ENCODE measurements at regions not wholly inside any gene's neighbourhood (a gene's known extent, or its start where the extent isn't known, plus 50 kb on each side); places are given as distances from the start of the nearest gene placed in this dataset.

DNA sequence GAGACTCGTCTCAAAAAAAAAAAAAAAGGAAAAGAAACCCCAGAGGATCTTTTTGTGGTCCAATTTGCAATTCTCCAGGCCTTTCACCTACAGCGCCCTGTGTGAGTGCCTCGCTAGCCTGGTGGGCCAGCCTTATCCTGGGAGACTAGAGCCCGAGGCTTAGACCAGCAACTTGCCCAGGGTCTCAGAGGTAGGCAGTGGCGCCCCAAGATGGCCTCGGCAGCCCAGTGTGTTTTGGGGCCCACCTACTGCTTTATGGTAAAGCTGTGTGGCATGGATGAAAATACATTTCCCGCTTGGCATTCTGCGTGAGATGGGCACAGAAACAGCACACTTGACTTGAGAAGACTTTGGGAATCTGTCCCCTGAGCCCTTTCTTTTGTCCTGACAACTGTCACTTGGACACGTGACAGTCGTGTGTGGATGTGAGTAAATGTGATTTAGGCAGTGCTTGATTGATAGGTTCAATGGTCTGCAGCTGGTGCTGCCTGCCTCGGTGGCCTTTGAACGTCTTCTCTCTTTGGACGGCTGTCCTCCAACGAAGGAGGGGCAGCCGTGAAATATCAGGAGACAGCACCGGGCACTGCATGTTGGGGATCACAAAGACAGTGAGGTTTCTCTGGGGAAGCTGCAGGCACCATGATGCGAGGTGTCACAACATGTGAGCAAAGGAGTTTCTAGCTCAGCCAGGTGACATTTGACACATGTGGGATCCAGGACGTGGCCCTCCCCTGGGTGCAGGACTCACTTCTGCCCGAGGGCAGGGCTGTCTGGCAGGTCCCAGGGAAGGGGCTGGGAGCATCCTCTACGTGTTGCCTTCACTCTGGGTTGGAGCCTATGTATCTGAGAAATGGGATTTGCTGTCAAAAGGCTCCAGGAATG lies 209.5 kb upstream of the TWIST2 start:
- DNase-seq: no peak

DNA sequence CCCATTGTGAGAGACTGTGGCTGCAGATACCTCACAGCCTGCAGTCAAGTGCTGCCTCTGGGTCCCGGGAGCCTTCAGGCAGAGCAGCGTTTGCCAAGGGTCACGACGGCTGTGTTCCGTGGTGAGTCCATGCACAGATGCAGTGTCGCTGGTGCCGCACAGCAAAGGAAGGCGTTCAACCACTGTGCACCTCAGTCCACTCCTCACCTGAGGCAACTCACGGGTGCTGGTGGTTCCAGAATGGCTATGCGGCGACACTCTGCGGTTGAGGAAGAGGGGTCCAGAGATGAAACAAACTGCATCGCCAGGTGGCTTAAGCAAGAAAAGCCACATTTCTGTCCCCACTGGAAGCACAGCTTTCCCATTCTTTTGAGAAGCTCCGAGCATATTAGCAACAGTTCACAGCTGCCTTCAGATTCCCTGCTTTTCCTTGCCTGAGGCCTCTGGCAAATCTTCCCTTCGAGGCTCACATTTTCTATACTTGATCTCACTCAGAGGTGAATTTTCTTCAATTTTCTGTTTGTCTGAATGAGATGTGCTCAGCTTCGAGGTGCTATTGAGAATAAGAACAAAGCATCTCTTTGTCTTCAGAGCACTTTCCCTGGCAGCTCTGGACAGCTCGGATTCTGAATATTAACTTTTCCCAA lies 208.8 kb upstream of the TWIST2 start:
- no peak for DNase-seq

DNA sequence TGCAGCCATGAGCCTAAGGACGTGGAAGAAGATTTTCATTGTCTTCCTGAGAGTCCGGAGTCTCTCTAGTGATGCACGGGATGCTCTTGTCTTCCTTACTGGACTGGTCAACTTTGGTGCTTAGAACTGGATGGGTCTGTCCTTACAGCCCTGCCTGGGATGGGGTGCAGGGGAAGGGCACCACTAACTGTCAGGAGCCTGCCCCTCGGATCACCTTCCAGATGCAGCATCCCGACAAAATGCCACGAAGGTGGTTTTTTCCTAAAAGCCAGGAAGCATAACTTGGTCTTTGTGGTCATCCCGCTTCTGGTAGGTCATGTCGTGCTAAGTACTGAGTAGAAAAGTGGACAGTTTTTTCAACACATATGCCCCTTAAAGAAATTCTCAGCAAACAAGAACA lies 207.4 kb upstream of the TWIST2 start:
- DNase-seq: no peak

DNA sequence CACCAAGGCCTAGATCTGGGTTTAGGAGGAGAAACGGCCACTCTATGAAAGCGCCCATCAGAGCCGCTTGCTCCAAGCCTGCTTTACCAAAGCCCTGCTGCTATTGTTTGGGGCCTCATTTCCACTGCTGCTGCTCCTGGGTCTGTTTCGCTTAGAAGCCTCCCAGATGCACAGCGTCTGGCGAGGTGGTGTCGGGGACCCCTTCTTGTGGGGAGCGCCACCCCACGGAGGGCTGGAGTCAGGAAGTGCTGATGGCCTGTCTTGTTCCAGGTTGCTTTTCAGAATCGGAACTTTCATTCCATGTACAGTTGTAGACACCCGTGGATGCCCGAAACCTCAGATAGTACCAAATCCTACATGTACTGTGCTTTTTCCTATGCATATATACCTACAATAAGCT lies 204.9 kb upstream of the TWIST2 start:
- DNase-seq: no peak

DNA sequence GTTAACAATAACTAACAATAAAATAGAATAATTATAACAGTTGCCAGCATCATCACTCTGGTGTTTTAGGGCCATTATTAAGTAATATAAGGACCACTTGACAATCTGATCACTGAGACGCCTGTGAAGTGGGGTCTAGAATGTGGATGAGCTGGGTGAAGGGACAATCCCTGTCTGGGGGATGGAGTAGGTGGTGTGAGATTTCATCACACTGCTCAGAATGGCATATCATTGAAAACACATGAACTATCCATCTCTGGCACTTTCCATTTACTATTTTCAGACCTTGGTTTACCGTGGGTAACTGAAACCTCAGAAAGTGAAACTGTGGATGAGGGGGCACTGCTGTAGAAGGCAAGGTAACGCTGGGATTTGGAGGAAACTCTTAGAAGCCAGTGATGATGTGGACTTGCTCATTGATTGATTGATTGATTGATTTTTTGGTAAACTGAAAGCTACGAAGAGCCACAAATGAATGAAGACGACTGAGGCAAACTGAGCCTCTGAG lies 204.4 kb upstream of the TWIST2 start:
- DNase-seq: no peak

DNA sequence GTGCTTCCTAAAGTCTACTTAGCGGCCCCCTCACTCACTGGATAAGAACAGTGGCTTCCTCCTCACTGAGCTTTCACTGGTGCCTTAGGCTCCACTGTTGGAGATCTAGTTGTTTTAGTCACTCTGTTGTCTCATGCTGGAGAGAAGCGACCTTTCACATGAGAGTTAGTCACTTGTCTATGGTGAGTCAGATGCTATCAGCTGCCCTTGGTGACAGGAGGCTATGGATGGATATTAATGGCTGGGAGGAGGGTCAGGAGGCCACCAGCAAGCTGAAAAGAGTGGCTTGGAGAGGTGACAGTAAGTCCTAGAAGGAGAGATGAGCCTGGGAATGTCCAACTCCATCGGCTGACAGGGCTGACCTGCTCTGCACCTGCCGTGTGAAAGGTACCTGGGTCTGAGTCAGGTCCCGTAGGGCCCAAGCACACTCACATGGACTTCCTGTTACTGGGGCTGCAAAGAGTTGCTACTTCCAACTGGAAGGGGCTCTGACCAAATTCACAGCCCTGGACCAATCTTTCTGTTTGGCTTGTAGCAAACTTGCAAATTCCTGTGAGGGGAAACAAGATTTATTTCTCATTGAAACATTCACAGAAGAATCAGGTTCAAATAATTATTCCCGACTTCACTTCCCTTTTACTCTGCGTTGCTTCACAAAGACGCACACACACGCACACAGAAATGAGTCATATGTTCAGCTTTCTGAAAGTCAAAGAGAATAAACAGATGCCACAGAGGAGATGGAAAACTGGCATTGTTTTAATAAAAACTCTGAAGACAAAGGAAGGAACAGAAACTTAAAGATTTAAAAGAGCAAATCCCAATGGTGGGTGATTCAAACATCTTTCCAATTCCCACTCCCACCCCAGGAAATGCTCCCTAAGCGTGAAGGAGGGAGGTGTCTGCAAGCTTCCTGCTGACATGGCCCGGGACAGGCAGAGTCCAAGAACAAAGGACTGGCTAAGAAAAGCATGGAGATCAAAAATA lies 203.5 kb upstream of the TWIST2 start:
- DNase-seq: no peak

DNA sequence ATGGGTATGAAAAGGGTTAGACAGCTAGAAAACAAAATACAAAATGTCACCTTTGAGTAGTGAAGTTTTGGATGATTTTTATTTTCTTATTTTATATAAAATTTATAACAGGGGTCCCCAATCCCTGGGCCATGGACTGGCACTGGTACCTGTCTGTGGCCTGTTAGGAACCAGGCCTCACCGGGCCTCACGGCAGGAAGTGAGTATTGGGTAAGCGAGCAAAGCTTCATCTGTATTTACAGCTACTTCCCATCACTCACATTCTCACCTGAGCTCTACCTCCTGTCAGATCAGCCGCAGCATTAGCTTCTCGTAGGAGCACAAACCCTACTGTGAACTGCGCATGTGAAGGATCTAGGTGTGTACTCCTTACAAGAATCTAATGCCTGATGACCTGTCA lies 202.8 kb upstream of the TWIST2 start:
- DNase-seq: no peak

DNA sequence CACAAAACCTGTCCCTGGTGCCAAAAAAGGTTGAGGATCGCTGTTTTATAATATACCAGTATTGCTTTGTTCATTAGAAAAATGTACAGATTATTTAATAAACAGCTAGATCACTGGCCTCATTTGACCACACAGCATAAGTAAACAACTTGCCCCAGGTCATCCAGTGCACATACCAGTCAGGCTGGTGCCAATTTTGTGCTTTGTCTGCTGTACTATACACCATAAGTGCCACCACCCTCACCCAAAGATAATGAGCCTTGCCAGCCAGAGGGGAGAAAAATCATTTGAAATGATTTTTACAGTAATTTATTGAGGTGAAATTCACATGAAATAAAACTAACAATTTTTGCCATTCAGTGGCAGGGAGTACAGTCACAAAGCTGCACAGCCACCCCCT lies 202.2 kb upstream of the TWIST2 start:
- DNase-seq: no peak

DNA sequence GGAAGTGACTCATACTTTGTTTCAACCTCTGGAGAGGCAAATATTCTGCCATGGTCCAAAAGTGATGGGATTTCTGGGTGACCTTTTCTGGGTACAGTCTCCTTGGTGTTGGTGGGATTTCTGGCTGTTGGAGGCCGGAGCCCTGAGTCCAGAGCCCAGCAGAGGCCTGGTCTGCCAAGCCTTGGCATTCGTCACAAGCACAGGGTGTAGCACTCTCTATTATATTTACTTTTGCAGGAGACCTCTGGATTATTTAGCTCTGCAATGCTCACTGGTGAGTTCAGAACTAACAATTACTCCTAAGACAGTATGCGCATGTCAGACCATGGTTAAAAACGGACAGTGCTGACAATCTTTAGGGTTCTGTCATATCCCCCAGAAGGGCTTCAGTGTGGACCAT lies 201.6 kb upstream of the TWIST2 start:
- DNase-seq: no peak

DNA sequence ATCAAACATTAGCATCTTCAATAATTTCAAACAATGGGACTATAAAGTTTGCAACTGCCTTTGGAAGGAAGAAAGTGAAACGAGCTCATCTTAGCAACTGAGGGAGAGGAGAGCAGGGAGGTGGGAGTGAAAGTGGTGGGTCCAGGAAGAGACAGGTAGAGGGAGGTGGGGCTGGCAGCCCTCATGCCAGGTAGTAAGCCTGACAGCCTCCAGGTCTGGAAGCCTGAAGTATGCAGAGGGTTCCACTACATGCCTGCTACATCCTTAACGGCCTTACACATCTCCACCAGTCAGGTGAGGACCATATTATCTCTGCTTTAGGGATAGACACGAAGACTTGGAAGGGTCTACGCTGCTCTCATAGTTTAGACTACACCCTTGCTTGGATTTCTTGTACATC lies 201.1 kb upstream of the TWIST2 start:
- DNase-seq: no peak

DNA sequence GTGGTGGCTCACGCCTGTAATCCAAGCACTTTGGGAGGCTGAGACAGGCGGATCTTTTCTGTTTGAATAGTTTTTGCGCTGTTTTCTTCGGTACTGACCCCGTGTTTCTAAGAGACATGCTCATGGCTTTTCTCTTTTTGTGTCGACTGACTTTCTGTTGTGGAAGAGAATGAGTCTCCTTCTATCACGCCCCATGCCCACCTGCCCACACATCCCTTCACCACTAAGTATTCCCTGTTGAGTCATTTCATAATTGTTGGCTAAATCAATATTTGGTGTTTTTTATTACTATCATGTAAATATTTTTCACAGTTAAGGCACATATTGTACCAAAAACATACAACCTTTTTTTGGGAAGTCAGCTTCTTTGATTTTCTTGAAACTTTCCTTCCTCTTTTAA lies 198.8 kb upstream of the TWIST2 start:
- DNase-seq: no peak

DNA sequence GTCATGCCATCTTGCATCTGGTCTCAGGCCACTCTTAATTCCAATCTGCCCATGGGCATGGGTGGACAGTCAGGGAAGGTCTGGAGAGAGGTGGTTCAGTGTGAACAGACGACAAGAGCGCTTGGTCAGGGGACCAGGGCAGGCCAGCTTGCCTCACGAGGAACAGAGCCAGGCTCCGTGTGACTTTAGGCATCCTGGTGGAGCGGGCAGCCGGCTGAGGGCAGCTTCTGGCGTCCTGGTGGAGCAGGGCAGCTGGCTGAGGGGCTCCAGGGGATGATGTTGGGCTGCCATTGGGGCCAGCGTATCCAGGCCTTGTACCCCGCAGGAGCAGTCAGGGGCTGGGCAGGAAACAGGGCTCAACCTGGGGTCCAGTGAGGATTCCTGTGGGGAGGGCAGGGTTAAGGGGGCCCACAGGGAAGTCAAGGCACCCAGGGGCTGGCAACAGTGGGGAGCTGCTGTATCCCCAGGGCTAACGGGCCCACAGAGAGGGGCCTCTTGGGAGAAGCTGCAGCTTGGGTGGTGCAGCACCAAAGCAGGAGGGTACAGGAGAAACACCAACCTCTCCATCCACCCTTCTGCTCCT lies 197.9 kb upstream of the TWIST2 start:
- DNase-seq: no peak

DNA sequence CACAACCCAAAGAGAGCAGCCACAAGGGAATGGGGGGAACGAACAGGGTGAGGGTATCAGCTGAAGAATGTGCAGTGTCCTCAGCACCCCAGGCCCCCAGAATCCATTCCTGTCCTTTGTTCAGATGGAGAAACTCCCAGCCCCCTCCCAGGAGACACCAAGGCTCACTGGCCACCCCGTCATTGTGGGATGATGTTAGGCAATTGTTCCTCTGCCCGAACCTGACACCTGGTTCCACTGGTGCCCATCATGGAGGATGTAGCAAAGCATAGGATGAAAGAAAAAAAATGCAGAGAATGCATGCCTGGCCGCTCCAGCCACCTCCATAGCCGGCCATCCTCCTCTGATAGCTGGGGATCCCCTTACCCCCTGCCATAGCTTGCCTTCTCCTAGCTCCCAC lies 197.3 kb upstream of the TWIST2 start:
- no peak for DNase-seq

DNA sequence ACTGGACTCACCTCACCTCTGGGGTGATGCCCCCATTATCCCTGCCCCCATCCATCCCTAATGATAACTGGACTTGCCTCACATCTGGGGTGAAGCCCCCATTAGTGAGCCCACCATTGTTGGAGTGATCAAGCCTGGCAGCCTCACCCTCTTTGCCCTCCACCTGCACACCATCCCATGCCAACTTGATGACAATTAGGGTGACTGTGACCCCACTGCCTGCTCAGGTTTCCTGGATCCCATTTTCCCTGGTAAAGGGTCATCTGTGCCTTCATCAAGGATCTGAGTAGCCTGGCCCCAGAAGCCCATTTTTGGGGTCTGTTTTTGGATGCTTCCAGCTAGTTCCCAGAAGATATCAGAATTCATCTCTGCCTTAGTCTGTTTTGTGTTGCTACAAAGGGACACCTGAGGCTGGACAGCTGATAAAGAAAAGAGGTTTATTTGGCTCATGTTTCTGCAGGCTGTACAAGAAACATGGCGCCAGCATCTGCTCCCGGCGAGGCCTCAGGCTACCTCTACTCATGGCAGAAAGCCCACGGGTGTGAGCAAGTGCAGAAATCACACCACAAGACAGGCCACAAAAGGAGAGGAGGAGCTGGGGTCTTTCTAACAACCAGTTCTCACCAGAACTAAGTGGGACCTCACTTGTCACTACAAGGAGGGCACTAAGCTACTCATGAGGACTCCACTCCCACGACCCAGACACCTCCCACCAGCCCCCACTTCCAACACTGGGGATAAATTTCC lies 196.4 kb upstream of the TWIST2 start:
- no peak for DNase-seq

DNA sequence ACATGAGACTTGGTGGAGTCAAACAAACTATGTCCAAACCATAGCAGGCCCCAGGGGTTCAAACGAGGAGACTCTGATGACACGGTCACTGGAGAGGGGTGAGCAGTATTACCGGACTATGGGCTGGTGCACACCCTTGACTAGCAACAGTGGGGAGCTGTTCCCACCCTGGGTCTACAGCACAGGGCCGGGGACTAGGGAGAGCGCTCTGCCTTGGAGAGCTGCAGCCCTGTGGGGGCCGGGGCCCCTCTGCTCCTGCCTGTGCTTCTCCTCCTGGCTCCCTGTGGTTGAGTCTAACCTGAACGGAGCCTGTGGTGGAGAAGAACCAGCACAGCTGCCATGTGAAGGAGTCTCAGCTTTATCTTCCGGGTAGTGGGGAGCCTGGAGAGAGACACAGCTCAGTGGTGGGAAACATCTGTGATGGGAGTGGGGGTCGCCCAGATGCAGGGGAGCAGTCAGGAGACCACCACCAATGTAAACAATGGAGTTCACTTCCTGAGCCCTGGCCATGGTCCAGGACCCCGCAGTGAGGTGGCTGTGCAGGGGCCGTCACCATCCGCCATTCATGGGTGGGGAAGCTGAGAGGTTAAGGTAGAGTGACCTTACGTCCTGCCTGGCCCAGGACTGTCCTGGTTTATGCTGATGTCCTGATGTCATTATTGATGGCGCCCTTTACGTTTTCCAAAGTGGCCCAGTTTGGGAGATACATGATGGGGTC lies 195.7 kb upstream of the TWIST2 start:
- DNase-seq: no peak

DNA sequence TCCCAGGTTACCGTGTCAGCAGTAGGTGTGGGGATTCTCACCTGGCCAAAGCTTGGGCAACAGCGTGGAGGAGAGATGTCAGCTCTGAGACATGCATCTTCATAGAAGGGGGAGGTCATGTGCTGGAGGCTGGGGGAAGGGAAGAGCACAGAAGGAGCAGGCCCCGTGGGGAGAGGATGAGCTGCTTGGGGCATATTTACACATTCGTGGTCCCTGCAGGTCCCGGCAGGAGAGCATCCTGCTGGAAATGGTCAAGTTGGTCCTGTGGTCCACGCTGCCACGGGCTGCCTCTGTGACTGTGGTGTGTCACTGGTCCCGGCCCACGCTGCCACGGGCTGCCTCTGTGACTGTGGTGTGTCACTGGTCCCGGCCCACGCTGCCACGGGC lies 195.1 kb upstream of the TWIST2 start:
- DNase-seq: no peak

DNA sequence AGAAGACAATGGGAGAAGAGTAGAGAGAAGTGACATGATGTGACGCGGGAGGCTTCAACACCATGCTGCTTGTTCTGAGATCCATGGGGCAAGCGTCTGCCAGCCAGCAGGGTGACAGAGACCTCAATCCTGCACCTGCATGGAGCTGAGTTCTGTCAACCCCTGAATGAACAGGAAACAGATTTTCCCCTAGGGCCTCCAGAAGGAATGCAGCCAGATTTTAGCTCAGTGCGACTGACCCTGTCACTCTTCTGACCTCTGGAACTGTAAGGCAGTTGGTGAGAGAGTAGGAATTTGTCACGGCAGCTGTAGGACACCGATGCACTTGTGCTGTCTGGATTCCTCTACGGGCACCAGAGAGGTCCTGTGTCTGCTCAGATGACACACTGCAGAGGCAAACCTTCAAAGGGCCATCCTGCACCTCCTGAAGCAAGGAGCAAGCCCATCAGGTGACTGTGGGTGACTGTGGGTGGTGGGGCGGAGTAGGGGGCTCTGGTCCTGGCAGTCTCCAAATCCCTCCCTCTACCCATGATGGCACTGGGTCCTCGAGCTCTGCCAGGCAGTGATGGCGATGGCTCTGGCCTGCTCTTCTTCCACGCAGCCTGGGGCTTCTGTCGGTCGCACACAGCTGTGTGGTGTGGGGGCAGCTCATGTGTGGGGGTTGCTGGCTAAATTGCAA lies 194.3 kb upstream of the TWIST2 start:
- DNase-seq: no peak

DNA sequence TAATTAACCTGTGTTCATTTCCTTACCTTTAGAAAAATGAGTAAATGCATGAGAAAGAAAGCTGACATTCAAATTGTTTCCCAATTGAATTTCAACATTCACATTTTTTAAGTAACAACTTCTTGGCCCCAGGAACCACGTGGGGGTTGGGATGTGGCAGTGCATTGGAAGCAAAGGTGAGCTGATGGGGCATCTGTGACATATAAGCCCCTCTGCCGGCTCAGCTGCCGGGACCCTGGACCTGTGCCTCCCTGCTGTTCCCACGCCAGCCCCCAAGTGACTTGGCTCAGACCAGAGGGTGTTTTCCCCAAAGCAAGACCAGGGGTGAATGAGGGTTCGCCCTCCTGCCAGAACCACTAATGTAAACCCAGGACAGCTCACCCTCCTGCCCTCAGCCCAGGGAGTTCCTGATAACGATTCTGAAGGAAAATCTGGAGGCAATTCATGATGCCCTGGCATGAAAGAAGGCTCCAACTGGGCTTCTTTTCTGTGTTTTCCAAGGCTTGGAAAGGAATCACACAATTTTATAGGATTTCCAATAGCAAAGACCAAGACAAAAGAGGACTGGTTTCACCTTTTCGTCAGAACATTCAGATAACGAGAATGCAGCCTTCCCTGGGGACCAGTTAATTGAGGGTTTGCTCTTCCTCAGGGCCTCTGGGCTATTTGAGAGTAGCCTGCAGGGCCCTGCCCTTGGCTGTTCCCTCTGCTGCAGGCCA lies 193.2 kb upstream of the TWIST2 start:
- no peak for DNase-seq

DNA sequence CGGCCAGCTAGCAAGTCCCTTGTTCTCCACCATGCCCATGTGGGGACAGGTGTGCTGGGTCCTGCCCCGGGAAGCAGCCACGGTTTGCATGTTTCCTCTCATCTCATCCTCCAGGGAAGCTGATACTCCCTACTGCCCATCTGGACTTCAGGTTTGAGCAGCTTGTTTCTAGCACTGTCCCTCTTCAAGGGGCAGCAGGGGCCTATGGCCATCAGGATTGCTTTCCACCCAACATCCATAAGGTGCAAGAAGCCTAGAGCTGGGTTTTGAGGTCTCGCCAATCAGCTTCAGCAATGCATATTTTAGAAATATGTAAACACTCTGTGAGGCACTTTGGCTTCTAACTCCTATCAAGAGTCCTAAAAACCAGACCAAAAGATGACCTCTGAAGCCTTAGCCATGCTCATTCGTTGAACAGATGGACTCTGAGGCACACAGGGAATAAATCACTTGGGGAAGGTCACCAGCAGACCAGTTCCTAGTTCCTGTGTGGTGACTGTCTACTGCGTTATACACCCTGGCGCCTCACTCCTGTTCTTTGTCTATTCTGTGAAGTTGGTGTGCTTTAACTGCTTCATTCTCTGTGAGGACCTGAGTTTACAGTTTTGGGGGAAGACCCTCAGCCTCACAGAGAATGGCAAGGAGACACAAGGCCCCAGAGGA lies 192.6 kb upstream of the TWIST2 start:
- DNase-seq: no peak
